Stomach (tissue), 8 donors: ENCODE measurements at regions not wholly inside any gene's neighbourhood (a gene's known extent, or its start where the extent isn't known, plus 50 kb on each side); places are given as distances from the start of the nearest gene placed in this dataset.

Source experiments
- DNase-seq, 2 donors: peaks; one replicate each; pipeline versions ENCODE4 v3.0.0 to v3.0.0-alpha.2; 2013 to 2019
- H3K27ac ChIP-seq, 5 donors: fragments of 200-600 bp in 4 of 5; sonication (generic) in 4 of 5; one replicate each; pipeline ENCODE4 v1.5.1; 2013 to 2019; ENCODE audit warnings: mild to moderate bottlenecking in 1 of 5, moderate library complexity in 1 of 5
- H3K27me3 ChIP-seq, 3 donors: fragments of 200-600 bp; sonication (generic); one replicate each; pipeline ENCODE4 v1.5.1; 2017 to 2019; ENCODE audit warnings: mixed run types in 1 of 3
- H3K36me3 ChIP-seq, 4 donors: fragments of 200-600 bp; sonication (generic); 1 replicate in 3 of 4; 2 replicates in 1 of 4; pipeline ENCODE4 v1.5.1; 2016 to 2019
- H3K4me1 ChIP-seq, 4 donors: fragments of 200-600 bp; sonication (generic); one replicate each; pipeline ENCODE4 v1.5.1; 2016 to 2019
- H3K4me3 ChIP-seq, 4 donors: fragments of 200-600 bp; sonication (generic) in 3 of 4; one replicate each; pipeline ENCODE4 v1.5.1; 2016 to 2019; ENCODE audit warnings: mild to moderate bottlenecking in 1 of 4
- H3K9me3 ChIP-seq, 4 donors: fragments of 200-600 bp; sonication (generic); one replicate each; pipeline ENCODE4 v1.5.1; 2016 to 2019
- CTCF ChIP-seq, 7 experiments: fragments of 450-650 bp in 4 of 7; fragments of 200-600 bp in 3 of 7; sonication (generic) in 3 of 7; IDR thresholded peaks; one replicate each; pipeline ENCODE4 v1.5.1; 2016 to 2019; ENCODE audit warnings: antibody characterized with exemption in 7 of 7, control low read depth in 2 of 7, mild to moderate bottlenecking in 1 of 7
- EP300 ChIP-seq: sonication (generic); formaldehyde crosslinking; IDR thresholded peaks from one replicate; pipeline ENCODE4 v1.6.1; 2017; ENCODE audit warnings: antibody characterized with exemption
- POLR2A ChIP-seq, 4 donors: fragments of 450-650 bp; IDR thresholded peaks; one replicate each; pipeline ENCODE4 v1.6.1; 2016; ENCODE audit warnings: antibody characterized with exemption in 4 of 4, control low read depth in 2 of 4, mild to moderate bottlenecking in 1 of 4, moderate library complexity in 1 of 4
- POLR2AphosphoS5 ChIP-seq, 3 donors: sonication (generic); formaldehyde crosslinking; IDR thresholded peaks; one replicate each; pipeline ENCODE4 v1.6.1; 2016; ENCODE audit warnings: antibody characterized with exemption in 3 of 3
- WGBS, 5 donors: extraction: QIAGEN DNeasy Blood & Tissue Kit in 3 of 5; methylation state at CpG; one replicate each; pipeline versions ENCODE4 v1.1.5 to v1.1.7; 2013 to 2018; 5-methylcytosine and 5-hydroxymethylcytosine counted together
- intact Hi-C: fragments of 100-400 bp; cut with DNase I; formaldehyde crosslinking; loops from one replicate; pipeline ENCODE4 v1.15.1; 2023; ENCODE audit warnings: low total_unique reads
- donor health status: healthy with polysubstance abuse.
- donor health status: Bipolar disorder and iron deficiency.
- donor health status: healthy.

- no peaks in the 10 kb centered on the region for H3K9me3 ChIP-seq
- H3K27ac ChIP-seq: no peak overlapping the region
- H3K4me1 ChIP-seq: no peaks in the 10 kb centered on the region
- no peak for TF ChIP-seq EP300
- no peak for TF ChIP-seq CTCF (IDR thresholded peaks at IDR 0.05)
- TF ChIP-seq POLR2AphosphoS5 (IDR thresholded peaks at IDR 0.05): no peak
- no peak for TF ChIP-seq POLR2A (IDR thresholded peaks at IDR 0.05)
- no peak overlapping the region for H3K4me3 ChIP-seq
- no peaks in the 10 kb centered on the region for H3K36me3 ChIP-seq
- DNase-seq: peak in 1 of 2 donors; percentile 19
- H3K27me3 ChIP-seq: no peaks in the 10 kb centered on the region
- 67 to 74% (median 71%) methylated on average over 7 of the region's 7 CpGs for WGBS, 5 donors
- intact Hi-C loops: no loop called here
Measured at GRCh38 chr10:29962166-29962850, 97.1 kb downstream of the JCAD start.

- intact Hi-C loops: no loop called here
- DNase-seq: no peak
- Histone ChIP-seq H3K4me3 (no peak overlapping the region), H3K27me3 (no peaks in the 10 kb centered on the region), H3K4me1 (no peaks in the 10 kb centered on the region), H3K9me3 (no peaks in the 10 kb centered on the region), H3K36me3 (no peaks in the 10 kb centered on the region), H3K27ac (no peak overlapping the region)
- 82 to 94% (median 93%) methylated on average over 6 of the region's 6 CpGs for WGBS, 5 donors
- TF ChIP-seq CTCF (IDR thresholded peaks at IDR 0.05): no peak
- no peak for TF ChIP-seq EP300
- TF ChIP-seq POLR2A (IDR thresholded peaks at IDR 0.05): no peak
- TF ChIP-seq POLR2AphosphoS5 (IDR thresholded peaks at IDR 0.05): no peak
Measured at GRCh38 chr10:29961351-29961750, 98.0 kb downstream of the JCAD start.

- H3K9me3 ChIP-seq: no peaks in the 10 kb centered on the region
- no peak overlapping the region for H3K4me3 ChIP-seq
- no peak overlapping the region for H3K27ac ChIP-seq
- H3K36me3 ChIP-seq: no peaks in the 10 kb centered on the region
- no peak for DNase-seq
- H3K27me3 ChIP-seq: no peaks in the 10 kb centered on the region
- 76 to 91% (median 90%) methylated on average over 3 of the region's 3 CpGs for WGBS, 5 donors
- intact Hi-C loops: no loop called here
- H3K4me1 ChIP-seq: no peaks in the 10 kb centered on the region
- no peak for TF ChIP-seq POLR2A (IDR thresholded peaks at IDR 0.05)
- no peak for TF ChIP-seq EP300
- no peak for TF ChIP-seq CTCF (IDR thresholded peaks at IDR 0.05)
- TF ChIP-seq POLR2AphosphoS5 (IDR thresholded peaks at IDR 0.05): no peak
Measured at GRCh38 chr10:29960261-29960660, 99.1 kb downstream of the JCAD start.

- peak in 1 of 2 donors; percentile 30 for DNase-seq
- TF ChIP-seq POLR2AphosphoS5 (IDR thresholded peaks at IDR 0.05): no peak
- no peak for TF ChIP-seq EP300
- no peak for TF ChIP-seq POLR2A (IDR thresholded peaks at IDR 0.05)
- TF ChIP-seq CTCF (IDR thresholded peaks at IDR 0.05): no peak
- Histone ChIP-seq H3K27ac (no peak overlapping the region), H3K9me3 (no peaks in the 10 kb centered on the region), H3K4me3 (no peak overlapping the region), H3K4me1 (no peaks in the 10 kb centered on the region), H3K27me3 (no peaks in the 10 kb centered on the region), H3K36me3 (no peaks in the 10 kb centered on the region)
- WGBS, 5 donors: 75 to 80% (median 78%) methylated on average over 18 of the region's 18 CpGs
- intact Hi-C loops: no loop called here
Measured at GRCh38 chr10:29959586-29959985, 99.8 kb downstream of the JCAD start.
